ENCODE measurements at regions not wholly inside any gene's neighbourhood (a gene's known extent, or its start where the extent isn't known, plus 50 kb on each side); places are given as distances from the start of the nearest gene placed in this dataset.

- H3K4me3 Mint-ChIP-seq (ENCODE audit: unreplicated experiment) = no peak overlapping the region
- POLR2A ChIA-PET = no interaction called here
Observed at GRCh38 chr4:105014635-105015034, 132.0 kb upstream of the TET2 start.

GRCh38 chr4:105015750-105016149, 130.9 kb upstream of the TET2 start:
- no peaks in the 10 kb centered on the region for H3K27me3 Mint-ChIP-seq (ENCODE audit: insufficient read depth, unreplicated experiment)
- POLR2A ChIA-PET = no interaction called here
- H3K4me3 Mint-ChIP-seq (ENCODE audit: unreplicated experiment) = no peak overlapping the region
- DNase-seq (ENCODE audit: unreplicated experiment) = no peak
- CTCF ChIA-PET = no interaction called here
- H3K36me3 Mint-ChIP-seq (ENCODE audit: insufficient read depth, unreplicated experiment) = no peaks in the 10 kb centered on the region
- intact Hi-C loops (cut with micrococcal nuclease) = no loop called here
- TF ChIP-seq CTCF (IDR thresholded peaks at IDR 0.05; ENCODE audit: unreplicated experiment) = no peak
- BruUV-seq (replicated peaks) = no TSS peak
- H3K27ac Mint-ChIP-seq (ENCODE audit: low read depth, unreplicated experiment) = no peak overlapping the region
- H3K4me1 Mint-ChIP-seq (ENCODE audit: insufficient read depth, unreplicated experiment) = no peaks in the 10 kb centered on the region
- H3K9me3 Mint-ChIP-seq (ENCODE audit: unreplicated experiment) = no peaks in the 10 kb centered on the region

More at GRCh38 chr4:105014635-105015034, 132.0 kb upstream of the TET2 start:
- TF ChIP-seq CTCF (IDR thresholded peaks at IDR 0.05; ENCODE audit: unreplicated experiment) = no peak
- Mint-ChIP-seq H3K4me1 (ENCODE audit: insufficient read depth, unreplicated experiment) (no peaks in the 10 kb centered on the region), H3K27me3 (ENCODE audit: insufficient read depth, unreplicated experiment) (no peaks in the 10 kb centered on the region), H3K9me3 (ENCODE audit: unreplicated experiment) (peaks cover 7% of the 10 kb centered on the region), H3K27ac (ENCODE audit: low read depth, unreplicated experiment) (no peak overlapping the region), H3K36me3 (ENCODE audit: insufficient read depth, unreplicated experiment) (no peaks in the 10 kb centered on the region)
- intact Hi-C loops (cut with micrococcal nuclease) = no loop called here
- CTCF ChIA-PET = interaction anchor here (0.6 kb wide), 2 partner anchors 433 to 1040 kb away, joined by 3 read pairs; no protein-coding TSS in a partner anchor
- BruUV-seq (replicated peaks) = no TSS peak
- DNase-seq (ENCODE audit: unreplicated experiment) = no peak

- CTCF ChIA-PET = interaction anchor here (0.5 to 1.2 kb wide), 3 partner anchors 28 to 450 kb away, joined by 3 to 4 read pairs (median 4); partner anchors contain the start of gene PPA2
Observed at GRCh38 chr4:105022811-105023667, 123.6 kb upstream of the TET2 start.

More at GRCh38 chr4:105022811-105023667, 123.6 kb upstream of the TET2 start:
- no peak for TF ChIP-seq CTCF (IDR thresholded peaks at IDR 0.05; ENCODE audit: unreplicated experiment)
- BruUV-seq (replicated peaks) = TSS peak; percentile 50
- peak overlapping the region; percentile 57 for H3K27ac Mint-ChIP-seq (ENCODE audit: low read depth, unreplicated experiment)
- no peaks in the 10 kb centered on the region for H3K36me3 Mint-ChIP-seq (ENCODE audit: insufficient read depth, unreplicated experiment)
- H3K4me1 Mint-ChIP-seq (ENCODE audit: insufficient read depth, unreplicated experiment) = peaks cover 13% of the 10 kb centered on the region
- H3K27me3 Mint-ChIP-seq (ENCODE audit: insufficient read depth, unreplicated experiment) = no peaks in the 10 kb centered on the region
- intact Hi-C loops (cut with micrococcal nuclease) = no loop called here
- H3K9me3 Mint-ChIP-seq (ENCODE audit: unreplicated experiment) = peaks cover 8% of the 10 kb centered on the region
- no peak overlapping the region for H3K4me3 Mint-ChIP-seq (ENCODE audit: unreplicated experiment)
- POLR2A ChIA-PET = interaction anchor here (0.7 to 1.2 kb wide), 3 partner anchors 10 to 65 kb away, joined by 3 to 4 read pairs (median 3); no protein-coding TSS in a partner anchor
- peak; percentile 86 for DNase-seq (ENCODE audit: unreplicated experiment)

Data from MCF 10A (cell line).